HL-60 (cell line): ENCODE measurements at regions not wholly inside any gene's neighbourhood (a gene's known extent, or its start where the extent isn't known, plus 50 kb on each side); places are given as distances from the start of the nearest gene placed in this dataset.
"Not testable (repeated sequence)": the region's sequence is repeated elsewhere in the genome, so short reads cannot be mapped to it uniquely, and the experiment has no call there.

Experiments used
- GABPA ChIP-seq: IDR thresholded peaks from 2 replicates; pipeline ENCODE4 v1.6.1; 2012; ENCODE audit warnings: low read depth
- POLR2AphosphoS5 ChIP-seq: IDR thresholded peaks from 2 replicates; pipeline ENCODE4 v1.6.1; 2012; ENCODE audit warnings: low read depth
- SPI1 ChIP-seq: IDR thresholded peaks from 2 replicates; pipeline ENCODE4 v1.6.1; 2012; ENCODE audit warnings: low read depth, mild to moderate bottlenecking, borderline replicate concordance
- TF ChIP-seq, protein P1 (sequence below): IDR thresholded peaks from one replicate; pipeline ENCODE4 v1.5.1; 2011; ENCODE audit warnings: low read length, control low read depth, inconsistent platforms; ENCODE audit not compliant: insufficient read depth
- TF ChIP-seq, protein P2 (sequence below): IDR thresholded peaks from 2 replicates; pipeline ENCODE4 v1.6.1; 2012; ENCODE audit warnings: low read depth; ENCODE audit not compliant: insufficient replicate concordance

DNA sequence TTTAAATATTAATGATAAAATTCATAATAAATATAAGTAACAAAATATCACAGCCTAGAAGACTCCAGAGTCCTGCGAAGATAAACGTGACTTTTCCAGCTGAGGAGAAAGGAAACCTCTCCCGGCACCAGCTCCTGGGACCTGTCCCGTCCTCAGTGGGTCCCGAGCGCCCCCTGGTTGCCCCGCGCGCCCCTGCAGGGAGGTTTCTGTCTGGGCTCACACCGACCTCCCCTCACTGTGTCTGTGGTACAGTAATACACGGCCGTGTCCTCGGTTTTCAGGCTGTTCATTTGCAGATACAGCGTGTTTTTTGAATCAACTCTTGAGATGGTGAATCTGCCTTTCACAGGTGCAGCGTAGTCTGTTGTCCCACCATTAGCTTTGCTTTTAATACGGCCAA lies 478.7 kb downstream of the TP53TG3F start:
- TF ChIP-seq, protein P1, sequence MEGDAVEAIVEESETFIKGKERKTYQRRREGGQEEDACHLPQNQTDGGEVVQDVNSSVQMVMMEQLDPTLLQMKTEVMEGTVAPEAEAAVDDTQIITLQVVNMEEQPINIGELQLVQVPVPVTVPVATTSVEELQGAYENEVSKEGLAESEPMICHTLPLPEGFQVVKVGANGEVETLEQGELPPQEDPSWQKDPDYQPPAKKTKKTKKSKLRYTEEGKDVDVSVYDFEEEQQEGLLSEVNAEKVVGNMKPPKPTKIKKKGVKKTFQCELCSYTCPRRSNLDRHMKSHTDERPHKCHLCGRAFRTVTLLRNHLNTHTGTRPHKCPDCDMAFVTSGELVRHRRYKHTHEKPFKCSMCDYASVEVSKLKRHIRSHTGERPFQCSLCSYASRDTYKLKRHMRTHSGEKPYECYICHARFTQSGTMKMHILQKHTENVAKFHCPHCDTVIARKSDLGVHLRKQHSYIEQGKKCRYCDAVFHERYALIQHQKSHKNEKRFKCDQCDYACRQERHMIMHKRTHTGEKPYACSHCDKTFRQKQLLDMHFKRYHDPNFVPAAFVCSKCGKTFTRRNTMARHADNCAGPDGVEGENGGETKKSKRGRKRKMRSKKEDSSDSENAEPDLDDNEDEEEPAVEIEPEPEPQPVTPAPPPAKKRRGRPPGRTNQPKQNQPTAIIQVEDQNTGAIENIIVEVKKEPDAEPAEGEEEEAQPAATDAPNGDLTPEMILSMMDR: not testable (repeated sequence)
- TF ChIP-seq GABPA, POLR2AphosphoS5, SPI1: not testable (repeated sequence)
- TF ChIP-seq, protein P2, sequence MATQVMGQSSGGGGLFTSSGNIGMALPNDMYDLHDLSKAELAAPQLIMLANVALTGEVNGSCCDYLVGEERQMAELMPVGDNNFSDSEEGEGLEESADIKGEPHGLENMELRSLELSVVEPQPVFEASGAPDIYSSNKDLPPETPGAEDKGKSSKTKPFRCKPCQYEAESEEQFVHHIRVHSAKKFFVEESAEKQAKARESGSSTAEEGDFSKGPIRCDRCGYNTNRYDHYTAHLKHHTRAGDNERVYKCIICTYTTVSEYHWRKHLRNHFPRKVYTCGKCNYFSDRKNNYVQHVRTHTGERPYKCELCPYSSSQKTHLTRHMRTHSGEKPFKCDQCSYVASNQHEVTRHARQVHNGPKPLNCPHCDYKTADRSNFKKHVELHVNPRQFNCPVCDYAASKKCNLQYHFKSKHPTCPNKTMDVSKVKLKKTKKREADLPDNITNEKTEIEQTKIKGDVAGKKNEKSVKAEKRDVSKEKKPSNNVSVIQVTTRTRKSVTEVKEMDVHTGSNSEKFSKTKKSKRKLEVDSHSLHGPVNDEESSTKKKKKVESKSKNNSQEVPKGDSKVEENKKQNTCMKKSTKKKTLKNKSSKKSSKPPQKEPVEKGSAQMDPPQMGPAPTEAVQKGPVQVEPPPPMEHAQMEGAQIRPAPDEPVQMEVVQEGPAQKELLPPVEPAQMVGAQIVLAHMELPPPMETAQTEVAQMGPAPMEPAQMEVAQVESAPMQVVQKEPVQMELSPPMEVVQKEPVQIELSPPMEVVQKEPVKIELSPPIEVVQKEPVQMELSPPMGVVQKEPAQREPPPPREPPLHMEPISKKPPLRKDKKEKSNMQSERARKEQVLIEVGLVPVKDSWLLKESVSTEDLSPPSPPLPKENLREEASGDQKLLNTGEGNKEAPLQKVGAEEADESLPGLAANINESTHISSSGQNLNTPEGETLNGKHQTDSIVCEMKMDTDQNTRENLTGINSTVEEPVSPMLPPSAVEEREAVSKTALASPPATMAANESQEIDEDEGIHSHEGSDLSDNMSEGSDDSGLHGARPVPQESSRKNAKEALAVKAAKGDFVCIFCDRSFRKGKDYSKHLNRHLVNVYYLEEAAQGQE: not testable (repeated sequence)
